ENCODE measurements at regions not wholly inside any gene's neighbourhood (a gene's known extent, or its start where the extent isn't known, plus 50 kb on each side); places are given as distances from the start of the nearest gene placed in this dataset.
A peak's percentile ranks its signal among the peaks of the same experiment; 100 is the strongest.

- no peak for DNase-seq (ENCODE audit: low read depth in 2 of 2)
Measured at GRCh38 chr18:55120896-55121295, 161.6 kb upstream of the CCDC68 start.

GRCh38 chr18:55119434-55119833 lies 160.2 kb upstream of the CCDC68 start:
- DNase-seq (ENCODE audit: low read depth in 2 of 2), result peak in 1 of 2 donors; percentile 83

GRCh38 chr18:55119016-55119415 lies 159.8 kb upstream of the CCDC68 start:
- DNase-seq (ENCODE audit: low read depth in 2 of 2), result no peak

GRCh38 chr18:55116863-55117262 lies 157.6 kb upstream of the CCDC68 start:
- DNase-seq (ENCODE audit: low read depth in 2 of 2), result no peak

- peak in 1 of 2 donors; percentile 16 for DNase-seq (ENCODE audit: low read depth in 2 of 2)
Measured at GRCh38 chr18:55115606-55116005, 156.3 kb upstream of the CCDC68 start.

GRCh38 chr18:55114876-55115275 lies 155.6 kb upstream of the CCDC68 start:
- no peak for DNase-seq (ENCODE audit: low read depth in 2 of 2)

GRCh38 chr18:55113800-55114199 lies 154.5 kb upstream of the CCDC68 start:
- DNase-seq (ENCODE audit: low read depth in 2 of 2), result no peak

GRCh38 chr18:55111271-55111670 lies 152.0 kb upstream of the CCDC68 start:
- no peak for DNase-seq (ENCODE audit: low read depth in 2 of 2)

- DNase-seq (ENCODE audit: low read depth in 2 of 2), result peak; percentile 89 to 99
Measured at GRCh38 chr18:55110436-55110835, 151.2 kb upstream of the CCDC68 start.

- DNase-seq (ENCODE audit: low read depth in 2 of 2), result peak in 1 of 2 donors; percentile 8
Measured at GRCh38 chr18:55109818-55110414, 150.7 kb upstream of the CCDC68 start.

GRCh38 chr18:55106906-55107305 lies 147.6 kb upstream of the CCDC68 start:
- DNase-seq (ENCODE audit: low read depth in 2 of 2), result no peak

- DNase-seq (ENCODE audit: low read depth in 2 of 2), result no peak
Measured at GRCh38 chr18:55106466-55106865, 147.2 kb upstream of the CCDC68 start.

GRCh38 chr18:55105873-55106272 lies 146.6 kb upstream of the CCDC68 start:
- no peak for DNase-seq (ENCODE audit: low read depth in 2 of 2)

GRCh38 chr18:55102958-55103456 lies 143.7 kb upstream of the CCDC68 start:
- DNase-seq (ENCODE audit: low read depth in 2 of 2), result no peak

GRCh38 chr18:55102501-55102900 lies 143.2 kb upstream of the CCDC68 start:
- DNase-seq (ENCODE audit: low read depth in 2 of 2), result no peak

- DNase-seq (ENCODE audit: low read depth in 2 of 2), result no peak
Measured at GRCh38 chr18:55101458-55101824, 142.2 kb upstream of the CCDC68 start.

GRCh38 chr18:55100817-55101457 lies 141.7 kb upstream of the CCDC68 start:
- peak; percentile 31 to 55 for DNase-seq (ENCODE audit: low read depth in 2 of 2)

GRCh38 chr18:55097456-55098170 lies 138.4 kb upstream of the CCDC68 start:
- peak; percentile 55 to 83 for DNase-seq (ENCODE audit: low read depth in 2 of 2)

- peak; percentile 83 to 90 for DNase-seq (ENCODE audit: low read depth in 2 of 2)
Measured at GRCh38 chr18:55096263-55096951, 137.1 kb upstream of the CCDC68 start.

GRCh38 chr18:55095584-55095983 lies 136.3 kb upstream of the CCDC68 start:
- no peak for DNase-seq (ENCODE audit: low read depth in 2 of 2)

GRCh38 chr18:55093808-55094207 lies 134.5 kb upstream of the CCDC68 start:
- no peak for DNase-seq (ENCODE audit: low read depth in 2 of 2)

- no peak for DNase-seq (ENCODE audit: low read depth in 2 of 2)
Measured at GRCh38 chr18:55093295-55093694, 134.0 kb upstream of the CCDC68 start.
